PC-9 (cell line): ENCODE measurements at regions not wholly inside any gene's neighbourhood (a gene's known extent, or its start where the extent isn't known, plus 50 kb on each side); places are given as distances from the start of the nearest gene placed in this dataset.

Source experiments
- BruUV-seq: library from RNA; stranded (reverse); fragments of 400-500 nt; replicated peaks from 2 replicates; lab custom pipeline; 2021; lab: Mats Ljungman, UMichigan
- CTCF ChIA-PET: fragments of 300-600 bp; sonication (Branson Sonifier 250); formaldehyde crosslinking; loops from one replicate; lab custom pipeline; 2022; ENCODE audit warnings: antibody characterized with exemption; lab: Charles Lee
- POLR2A ChIA-PET: fragments of 300-600 bp; sonication (Branson Sonifier 250); formaldehyde crosslinking; loops from one replicate; lab custom pipeline; 2022; ENCODE audit warnings: antibody characterized with exemption; ENCODE audit not compliant: unreplicated experiment; lab: Charles Lee
- DNase-seq, 2 experiments: peaks; one replicate each; pipeline versions ENCODE4 v3.0.0 to v3.0.0-alpha.2; 2015 to 2022; ENCODE audit warnings: mixed read lengths in 1 of 2
- H2AFZ ChIP-seq: fragments of 200-600 bp; sonication (generic); 2 replicates; pipeline ENCODE4 v1.8.1; 2017; ENCODE audit warnings: antibody characterized with exemption
- H3F3A ChIP-seq: fragments of 200-600 bp; sonication (generic); 2 replicates; pipeline ENCODE4 v1.8.1; 2017; ENCODE audit warnings: antibody characterized with exemption, mild to moderate bottlenecking, low read depth; ENCODE audit not compliant: insufficient read depth
- H3K27ac ChIP-seq: fragments of 200-600 bp; sonication (generic); 2 replicates; pipeline ENCODE4 v1.6.1; 2016; ENCODE audit warnings: mixed run types
- H3K27me3 ChIP-seq: fragments of 200-600 bp; sonication (generic); 2 replicates; pipeline ENCODE4 v1.6.1; 2016; ENCODE audit warnings: low read depth, mixed run types; ENCODE audit not compliant: insufficient read depth
- H3K36me3 ChIP-seq: fragments of 200-600 bp; sonication (generic); 2 replicates; pipeline ENCODE4 v1.6.1; 2016; ENCODE audit warnings: low read depth, mixed run types
- H3K4me1 ChIP-seq: fragments of 200-600 bp; sonication (generic); replicated peaks from 2 replicates; pipeline ENCODE4 v1.6.1; 2016; ENCODE audit warnings: mixed run types; ENCODE audit not compliant: insufficient read depth
- H3K4me2 ChIP-seq: fragments of 200-600 bp; sonication (generic); 2 replicates; pipeline ENCODE4 v1.6.1; 2017; ENCODE audit warnings: mixed run types
- H3K4me3 ChIP-seq: fragments of 200-600 bp; sonication (generic); 2 replicates; pipeline ENCODE4 v1.6.1; 2016; ENCODE audit warnings: mixed run types
- H3K79me2 ChIP-seq: fragments of 200-600 bp; sonication (generic); 2 replicates; pipeline ENCODE4 v1.6.1; 2017; ENCODE audit warnings: low read depth, mixed run types
- H3K9me2 ChIP-seq: fragments of 200-600 bp; sonication (generic); 2 replicates; pipeline ENCODE4 v1.8.1; 2017; ENCODE audit warnings: mild to moderate bottlenecking; ENCODE audit not compliant: insufficient read depth
- H3K9me3 ChIP-seq: fragments of 200-600 bp; sonication (generic); 2 replicates; pipeline ENCODE4 v1.8.1; 2016; ENCODE audit warnings: low read depth; ENCODE audit not compliant: insufficient read depth
- H4K20me1 ChIP-seq: fragments of 200-600 bp; sonication (generic); 2 replicates; pipeline ENCODE4 v1.8.1; 2017; ENCODE audit not compliant: insufficient read depth
- EZH2 ChIP-seq: fragments of 200-600 bp; sonication (generic); IDR thresholded peaks from 2 replicates; pipeline ENCODE4 v1.8.0; 2017; ENCODE audit warnings: antibody characterized with exemption, low read depth
- intact Hi-C: fragments of 100-400 bp; cut with micrococcal nuclease; formaldehyde crosslinking; loops from one replicate; pipeline ENCODE4 v1.10.0; 2022; ENCODE audit not compliant: unreplicated experiment
- TF ChIP-seq, protein P1 (sequence below): fragments of 200-600 bp; sonication (generic); conservative IDR thresholded peaks from 2 replicates; pipeline ENCODE4 v1.6.1; 2017; ENCODE audit warnings: mixed run types, antibody characterized with exemption, mild to moderate bottlenecking, moderate library complexity

- ChIA-PET POLR2A (no interaction called here), CTCF (no interaction called here)
- Histone ChIP-seq H4K20me1 (no peaks in the 10 kb centered on the region), H3K27me3 (no peaks in the 10 kb centered on the region), H3K4me2 (no peak overlapping the region), H3F3A (no peaks in the 10 kb centered on the region), H3K36me3 (no peaks in the 10 kb centered on the region), H3K4me3 (no peak overlapping the region), H3K27ac (no peak overlapping the region), H2AFZ (no peak overlapping the region), H3K9me3 (peaks cover 19% of the 10 kb centered on the region), H3K79me2 (no peaks in the 10 kb centered on the region), H3K9me2 (no peaks in the 10 kb centered on the region), H3K4me1 (no peaks in the 10 kb centered on the region)
- no peak for TF ChIP-seq EZH2
- TF ChIP-seq, protein P1, sequence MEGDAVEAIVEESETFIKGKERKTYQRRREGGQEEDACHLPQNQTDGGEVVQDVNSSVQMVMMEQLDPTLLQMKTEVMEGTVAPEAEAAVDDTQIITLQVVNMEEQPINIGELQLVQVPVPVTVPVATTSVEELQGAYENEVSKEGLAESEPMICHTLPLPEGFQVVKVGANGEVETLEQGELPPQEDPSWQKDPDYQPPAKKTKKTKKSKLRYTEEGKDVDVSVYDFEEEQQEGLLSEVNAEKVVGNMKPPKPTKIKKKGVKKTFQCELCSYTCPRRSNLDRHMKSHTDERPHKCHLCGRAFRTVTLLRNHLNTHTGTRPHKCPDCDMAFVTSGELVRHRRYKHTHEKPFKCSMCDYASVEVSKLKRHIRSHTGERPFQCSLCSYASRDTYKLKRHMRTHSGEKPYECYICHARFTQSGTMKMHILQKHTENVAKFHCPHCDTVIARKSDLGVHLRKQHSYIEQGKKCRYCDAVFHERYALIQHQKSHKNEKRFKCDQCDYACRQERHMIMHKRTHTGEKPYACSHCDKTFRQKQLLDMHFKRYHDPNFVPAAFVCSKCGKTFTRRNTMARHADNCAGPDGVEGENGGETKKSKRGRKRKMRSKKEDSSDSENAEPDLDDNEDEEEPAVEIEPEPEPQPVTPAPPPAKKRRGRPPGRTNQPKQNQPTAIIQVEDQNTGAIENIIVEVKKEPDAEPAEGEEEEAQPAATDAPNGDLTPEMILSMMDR = no peak
- DNase-seq = no peak
- no TSS peak for BruUV-seq
- intact Hi-C loops = no loop called here
Measured at GRCh38 chr7:138286846-138287245, 173.2 kb upstream of the TRIM24 start.

DNA sequence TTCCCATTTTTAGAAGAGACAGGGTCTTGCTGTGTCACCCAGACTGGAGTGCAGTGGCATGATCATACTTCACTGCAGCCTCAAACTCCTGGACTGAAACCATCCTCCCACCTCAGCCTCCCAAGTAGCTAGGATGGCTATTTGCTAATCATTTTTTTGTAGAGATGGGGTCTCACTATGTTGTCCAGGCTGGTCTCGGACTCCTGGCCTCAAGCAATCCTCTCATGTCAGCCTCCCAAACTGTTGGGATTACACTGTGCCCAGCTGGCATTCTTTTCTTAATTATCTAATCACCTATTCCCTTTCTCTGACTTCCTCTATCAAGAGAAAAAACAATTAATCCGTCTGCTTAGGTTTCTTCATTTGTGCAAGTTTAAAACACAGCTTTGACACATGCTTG lies 172.5 kb upstream of the TRIM24 start:
- no peaks in the 10 kb centered on the region for H3K4me1 ChIP-seq
- no peaks in the 10 kb centered on the region for H3K27me3 ChIP-seq
- no peaks in the 10 kb centered on the region for H3K36me3 ChIP-seq
- H3K9me3 ChIP-seq = peaks cover 19% of the 10 kb centered on the region
- H4K20me1 ChIP-seq = no peaks in the 10 kb centered on the region
- BruUV-seq = no TSS peak
- no peak overlapping the region for H3K4me3 ChIP-seq
- intact Hi-C loops = no loop called here
- no peaks in the 10 kb centered on the region for H3K9me2 ChIP-seq
- TF ChIP-seq EZH2 = no peak
- TF ChIP-seq, protein P1 = no peak
- POLR2A ChIA-PET = no interaction called here
- CTCF ChIA-PET = no interaction called here
- H2AFZ ChIP-seq = no peak overlapping the region
- no peak overlapping the region for H3K27ac ChIP-seq
- no peaks in the 10 kb centered on the region for H3K79me2 ChIP-seq
- DNase-seq = no peak
- no peaks in the 10 kb centered on the region for H3F3A ChIP-seq
- H3K4me2 ChIP-seq = no peak overlapping the region

DNA sequence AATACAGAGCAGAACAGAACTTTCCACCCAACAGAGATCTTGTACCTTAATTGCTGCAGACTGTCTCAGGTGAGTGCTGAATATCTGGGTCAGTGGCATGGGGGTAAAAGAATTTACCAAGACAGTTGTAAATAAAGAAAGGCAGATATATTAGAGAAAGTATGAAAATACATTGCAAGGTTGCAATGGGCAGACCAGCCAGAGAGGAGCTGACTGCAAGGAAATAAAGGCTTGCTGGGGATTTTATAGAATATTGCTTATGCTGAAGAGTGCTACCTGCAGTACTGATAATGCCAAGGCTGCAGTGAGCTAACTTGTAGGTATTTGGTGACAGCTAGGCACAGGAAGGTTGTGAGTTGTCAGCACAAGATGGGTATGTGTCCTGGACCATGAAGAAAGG lies 171.0 kb upstream of the TRIM24 start:
- Histone ChIP-seq H3K79me2 (no peaks in the 10 kb centered on the region), H3K9me3 (peaks cover 19% of the 10 kb centered on the region), H2AFZ (no peak overlapping the region), H3K9me2 (no peaks in the 10 kb centered on the region), H3K4me3 (no peak overlapping the region), H3K4me1 (no peaks in the 10 kb centered on the region), H3K36me3 (no peaks in the 10 kb centered on the region), H3K27me3 (no peaks in the 10 kb centered on the region), H4K20me1 (no peaks in the 10 kb centered on the region), H3K4me2 (no peak overlapping the region), H3F3A (no peaks in the 10 kb centered on the region), H3K27ac (no peak overlapping the region)
- POLR2A ChIA-PET = no interaction called here
- TF ChIP-seq, protein P1 = no peak
- no peak for TF ChIP-seq EZH2
- CTCF ChIA-PET = no interaction called here
- no peak for DNase-seq
- intact Hi-C loops = no loop called here
- BruUV-seq = no TSS peak
